ENCODE measurements at regions not wholly inside any gene's neighbourhood (a gene's known extent, or its start where the extent isn't known, plus 50 kb on each side); places are given as distances from the start of the nearest gene placed in this dataset.
"Not testable (repeated sequence)": the region's sequence is repeated elsewhere in the genome, so short reads cannot be mapped to it uniquely, and the experiment has no call there.

DNA sequence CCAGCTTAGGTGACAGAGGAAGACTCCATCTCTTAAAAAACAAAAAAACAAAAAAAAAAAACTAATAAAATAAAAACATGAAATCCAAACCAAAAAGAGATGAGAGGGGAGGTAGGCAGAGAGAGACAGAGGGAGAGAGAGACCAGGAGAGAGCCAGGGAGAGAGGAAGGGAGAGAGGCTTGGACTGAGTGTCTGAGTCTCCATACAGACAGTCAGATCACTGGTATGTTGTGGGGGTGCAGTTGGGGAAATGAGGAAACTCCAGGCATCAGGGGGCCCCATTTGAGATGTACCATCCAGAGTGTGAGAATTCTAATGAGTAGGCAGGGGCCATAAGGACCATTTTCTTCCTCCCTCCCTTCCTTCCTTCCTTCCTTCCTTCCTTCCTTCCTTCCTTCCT, 53.1 kb upstream of the SEPTIN5 start (continued):
- no peak for TF ChIP-seq TEAD2 (tag; IDR thresholded peaks at IDR 0.05)
- no peak for TF ChIP-seq MED1 (CRISPR knock-in tag; IDR thresholded peaks at IDR 0.05; ENCODE audit: borderline replicate concordance)
- 0 out of 2 replicates have a peak, but pooled peaks have one; percentile 21 for TF ChIP-seq PPARD (CRISPR knock-in tag; IDR thresholded peaks at IDR 0.05)
- no peak for TF ChIP-seq HDAC2 (IDR thresholded peaks at IDR 0.05)

DNA sequence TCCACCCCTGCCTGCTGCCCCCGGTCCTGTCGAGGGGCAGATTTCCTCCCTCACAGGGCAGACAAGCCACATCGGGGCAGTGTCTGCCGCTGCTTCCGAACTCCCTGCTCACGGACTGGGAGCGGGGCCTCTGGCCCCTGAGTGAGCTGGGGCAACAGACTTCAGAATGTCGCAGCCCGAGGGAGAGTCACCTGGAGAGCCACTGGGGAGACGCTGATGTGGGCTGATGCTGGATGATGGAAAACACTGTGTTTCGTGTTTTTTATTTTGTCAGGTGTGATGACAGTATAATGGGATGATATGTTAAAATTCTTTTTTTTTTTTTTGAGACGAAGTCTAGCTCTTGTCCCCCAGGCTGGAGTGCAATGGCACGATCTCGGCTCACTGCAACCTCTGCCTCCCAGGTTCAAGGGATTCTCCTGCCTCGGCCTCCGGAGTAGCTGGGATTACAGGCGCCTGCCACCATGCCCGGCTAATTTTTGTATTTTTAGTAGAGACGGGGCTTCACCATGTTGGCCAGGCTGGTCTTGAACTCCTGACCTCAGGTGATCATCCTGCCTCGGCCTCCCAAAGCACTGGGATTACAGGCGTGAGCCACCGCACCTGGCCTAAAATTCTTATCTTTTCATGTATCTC, 52.1 kb upstream of the SEPTIN5 start:
- intact Hi-C loops (cut with micrococcal nuclease), result loop anchor here (10.0 kb wide), 2 partner anchors 53 to 57 kb away; partner anchors contain the start of gene SEPTIN5
- peak; percentile 15 for FAIRE-seq
- TF ChIP-seq, protein P1, sequence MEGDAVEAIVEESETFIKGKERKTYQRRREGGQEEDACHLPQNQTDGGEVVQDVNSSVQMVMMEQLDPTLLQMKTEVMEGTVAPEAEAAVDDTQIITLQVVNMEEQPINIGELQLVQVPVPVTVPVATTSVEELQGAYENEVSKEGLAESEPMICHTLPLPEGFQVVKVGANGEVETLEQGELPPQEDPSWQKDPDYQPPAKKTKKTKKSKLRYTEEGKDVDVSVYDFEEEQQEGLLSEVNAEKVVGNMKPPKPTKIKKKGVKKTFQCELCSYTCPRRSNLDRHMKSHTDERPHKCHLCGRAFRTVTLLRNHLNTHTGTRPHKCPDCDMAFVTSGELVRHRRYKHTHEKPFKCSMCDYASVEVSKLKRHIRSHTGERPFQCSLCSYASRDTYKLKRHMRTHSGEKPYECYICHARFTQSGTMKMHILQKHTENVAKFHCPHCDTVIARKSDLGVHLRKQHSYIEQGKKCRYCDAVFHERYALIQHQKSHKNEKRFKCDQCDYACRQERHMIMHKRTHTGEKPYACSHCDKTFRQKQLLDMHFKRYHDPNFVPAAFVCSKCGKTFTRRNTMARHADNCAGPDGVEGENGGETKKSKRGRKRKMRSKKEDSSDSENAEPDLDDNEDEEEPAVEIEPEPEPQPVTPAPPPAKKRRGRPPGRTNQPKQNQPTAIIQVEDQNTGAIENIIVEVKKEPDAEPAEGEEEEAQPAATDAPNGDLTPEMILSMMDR (IDR thresholded peaks at IDR 0.05 in 2 of 3, conservative IDR thresholded peaks at IDR 0.05 in 1 of 3; ENCODE audit: insufficient read depth in 2 of 3, low read depth in 1 of 3, low read length in 3 of 3), result peak in 2 of 3 experiments; percentile 49 to 58; a peak in 4 of 6 replicates
- TF ChIP-seq ZNF143 (CRISPR knock-in tag; IDR thresholded peaks at IDR 0.05) (0 out of 2 replicates have a peak, but pooled peaks have one; percentile 49), LCOR (CRISPR knock-in tag; IDR thresholded peaks at IDR 0.05) (peak; percentile 35; the same call in 1 of the 2 replicates), RAD21 (CRISPR knock-in tag; conservative IDR thresholded peaks at IDR 0.05 in 1 of 2, IDR thresholded peaks at IDR 0.05 in 1 of 2) (peak in 1 of 2 experiments; percentile 65; a peak in 2 of 4 replicates), CHD1 (IDR thresholded peaks at IDR 0.05; ENCODE audit: low read length) (peak; percentile 5), SMC3 (conservative IDR thresholded peaks at IDR 0.05; ENCODE audit: insufficient read depth, low read depth, low read length) (0 out of 2 replicates have a peak, but pooled peaks have one; percentile 7), GATA2 (CRISPR knock-in tag; IDR thresholded peaks at IDR 0.05) (0 out of 2 replicates have a peak, but pooled peaks have one; percentile 33), TEAD4 (CRISPR knock-in tag; IDR thresholded peaks at IDR 0.05; ENCODE audit: borderline replicate concordance) (peak; percentile 68; the same call in 1 of the 2 replicates), SNRNP70 (optimal IDR thresholded peaks at IDR 0.05; ENCODE audit: low read depth, low read length) (peak; percentile 45), CBX8 (IDR thresholded peaks at IDR 0.05; ENCODE audit: borderline replicate concordance, extremely low read depth, low read depth, low read length, poor library complexity, severe bottlenecking) (peak; percentile 19), HNRNPLL (IDR thresholded peaks at IDR 0.05; ENCODE audit: low read depth, low read length, poor library complexity, severe bottlenecking) (peak; percentile 22)
- TF ChIP-seq TEAD4 (IDR thresholded peaks at IDR 0.05; ENCODE audit: low read length), result not testable (repeated sequence)
- TF ChIP-seq, protein P2, sequence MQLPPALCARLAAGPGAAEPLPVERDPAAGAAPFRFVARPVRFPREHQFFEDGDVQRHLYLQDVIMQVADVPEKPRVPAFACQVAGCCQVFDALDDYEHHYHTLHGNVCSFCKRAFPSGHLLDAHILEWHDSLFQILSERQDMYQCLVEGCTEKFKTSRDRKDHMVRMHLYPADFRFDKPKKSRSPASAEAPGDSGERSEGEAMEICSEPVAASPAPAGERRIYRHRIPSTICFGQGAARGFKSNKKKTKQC (CRISPR knock-in tag; IDR thresholded peaks at IDR 0.05), result 0 out of 2 replicates have a peak, but pooled peaks have one; percentile 42

More for the DNA sequence above, 52.1 kb upstream of the SEPTIN5 start:
- POLR2A ChIA-PET, result interaction anchor here (0.5 to 7.8 kb wide), 9 partner anchors 9 to 276 kb away, joined by 3 to 80 read pairs (median 4); no protein-coding TSS in a partner anchor
- peak; percentile 75 for ATAC-seq
- H3K4me3 ChIP-seq; H3K27ac ChIP-seq (ENCODE audit: extremely low read depth, low read depth, low read length); H3K36me3 ChIP-seq (ENCODE audit: control insufficient read depth, insufficient read depth, low read length); H3K79me2 ChIP-seq (ENCODE audit: control insufficient read depth, insufficient read depth, low read length); in situ Hi-C loops (cut with MboI); H4K20me1 ChIP-seq (replicated peaks; ENCODE audit: control insufficient read depth, insufficient read depth, low read length); H3K9me1 ChIP-seq (ENCODE audit: control insufficient read depth, insufficient read depth, low read length); H3K9me3 ChIP-seq (replicated peaks; ENCODE audit: control insufficient read depth, insufficient read depth, low read depth, low read length); H3K4me2 ChIP-seq (ENCODE audit: insufficient read depth, low read length); BruUV-seq (replicated peaks): not testable (repeated sequence)
- peaks cover 15 to 20% of the 10 kb centered on the region in 2 experiments for H3K4me1 ChIP-seq (replicated peaks in 1 of 2; ENCODE audit: control insufficient read depth in 2 of 2, insufficient read depth in 2 of 2, low read length in 2 of 2)
- DNase-seq (ENCODE audit: extremely low read depth in 1 of 4, low spot score in 3 of 4), result peak; percentile 50 to 69 (median 53)
- CTCF ChIA-PET (ENCODE audit: low intra/inter-chr PET ratio), result interaction anchor here (1.5 kb wide), 1 partner anchor 56 kb away, joined by 6 read pairs; no protein-coding TSS in a partner anchor
- WGBS (ENCODE audit: insufficient coverage, low coverage, missing lambda C conversion rate), result 13% methylated on average over 22 of the region's 22 CpGs
- peak overlapping the region in 1 of 2 experiments; percentile 70; a peak in 2 of 4 replicates for H3K9ac ChIP-seq (ENCODE audit: insufficient read depth in 1 of 2, low read depth in 2 of 2, low read length in 2 of 2)
- H3K27me3 ChIP-seq (ENCODE audit: control insufficient read depth in 2 of 2, insufficient read depth in 2 of 2, low read length in 2 of 2), result peaks cover 43 to 46% of the 10 kb centered on the region in 2 experiments
- H2AFZ ChIP-seq (ENCODE audit: low read depth, low read length), result peak overlapping the region; percentile 8; the same call in 1 of the 2 replicates
